GM18520 (cell line): ENCODE measurements at regions not wholly inside any gene's neighbourhood (a gene's known extent, or its start where the extent isn't known, plus 50 kb on each side); places are given as distances from the start of the nearest gene placed in this dataset.

Experiments
- ATAC-seq: cut with Tn5 transposase; IDR thresholded peaks from one replicate; pipeline ENCODE4 v1.9.1; 2021; ENCODE audit not compliant: unreplicated experiment

DNA sequence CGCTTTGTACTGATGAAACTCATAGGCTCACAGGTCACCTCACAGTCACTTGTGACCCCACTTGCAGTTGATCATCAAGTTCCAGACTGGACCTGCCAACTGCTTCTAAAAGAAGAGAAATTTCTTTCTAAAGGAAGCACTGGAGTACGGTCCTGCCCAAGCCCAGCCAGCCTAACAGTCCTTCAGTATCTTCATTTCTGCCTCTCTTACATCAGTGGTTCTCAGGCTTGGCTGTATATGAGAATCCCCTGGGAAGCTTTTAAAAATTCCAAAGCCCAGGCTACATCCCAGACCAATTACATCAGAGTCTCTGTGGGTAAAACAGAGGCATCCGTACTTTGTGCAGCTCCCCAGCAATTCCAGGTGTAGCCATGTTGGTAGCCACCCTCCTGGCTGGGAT, 282.1 kb downstream of the NFIB start:
- no peak for ATAC-seq

GRCh38 chr9:14031060-14031414, 282.9 kb downstream of the NFIB start:
- no peak for ATAC-seq

DNA sequence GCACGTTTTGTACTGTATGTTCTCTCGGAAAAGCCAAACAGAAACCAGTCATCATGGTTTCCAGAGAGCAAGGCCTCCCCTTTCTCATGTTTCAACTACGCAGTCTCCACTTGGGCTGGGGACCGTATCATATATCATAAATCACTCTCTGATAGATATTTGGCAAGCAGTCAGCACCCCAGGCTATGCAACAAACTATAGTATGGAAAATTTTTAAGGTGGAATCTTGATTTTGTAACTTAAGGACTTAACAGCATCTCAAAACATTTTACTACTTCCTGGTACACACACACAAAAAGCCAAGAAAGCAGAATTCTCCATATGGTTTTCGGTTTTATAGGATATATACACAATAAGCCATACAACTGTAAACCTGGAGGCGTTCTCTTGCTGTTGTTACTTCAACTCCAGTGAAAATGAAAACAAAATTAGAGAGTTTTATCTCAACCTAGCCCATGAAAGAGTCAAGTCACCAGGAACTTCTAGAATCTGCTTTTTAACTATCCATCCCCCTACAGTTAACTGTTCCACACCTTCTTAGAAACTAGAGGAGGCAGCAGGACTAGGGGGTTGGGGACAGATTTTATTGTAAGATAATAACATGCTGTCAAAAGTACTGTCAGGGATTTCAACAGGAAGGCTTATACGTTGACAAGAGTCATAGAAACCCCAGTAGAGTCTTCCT, 283.4 kb downstream of the NFIB start:
- ATAC-seq, result no peak

GRCh38 chr9:14029806-14030374, 284.1 kb downstream of the NFIB start:
- no peak for ATAC-seq

- no peak for ATAC-seq
Measured at GRCh38 chr9:14027116-14027800, 286.7 kb downstream of the NFIB start.

- no peak for ATAC-seq
Measured at GRCh38 chr9:14025741-14026140, 288.2 kb downstream of the NFIB start.

DNA sequence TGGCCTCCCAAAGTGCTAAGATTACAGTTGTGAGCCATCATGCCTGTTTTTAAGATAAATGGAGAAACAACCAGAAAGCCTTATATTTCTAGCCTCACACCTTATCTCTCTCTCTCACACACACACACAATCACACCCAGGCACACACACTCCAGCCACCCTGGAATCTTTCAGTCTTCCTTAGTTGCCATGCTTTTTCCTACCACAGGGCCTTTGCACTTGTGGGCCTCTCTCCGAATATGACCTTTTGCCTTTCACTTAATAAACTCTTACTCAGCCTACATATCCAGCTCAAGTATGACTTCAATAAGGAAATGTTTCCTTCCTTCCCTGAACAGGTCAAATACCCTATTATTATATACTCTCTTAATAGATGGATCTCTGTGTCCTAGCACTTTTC, 290.7 kb downstream of the NFIB start:
- ATAC-seq, result no peak

GRCh38 chr9:14021871-14022525, 291.9 kb downstream of the NFIB start:
- no peak for ATAC-seq

- no peak for ATAC-seq
Measured at GRCh38 chr9:14018081-14018480, 295.9 kb downstream of the NFIB start.

- ATAC-seq, result no peak
Measured at GRCh38 chr9:14014744-14015143, 299.2 kb downstream of the NFIB start.

GRCh38 chr9:14014218-14014617, 299.7 kb downstream of the NFIB start:
- ATAC-seq, result no peak

DNA sequence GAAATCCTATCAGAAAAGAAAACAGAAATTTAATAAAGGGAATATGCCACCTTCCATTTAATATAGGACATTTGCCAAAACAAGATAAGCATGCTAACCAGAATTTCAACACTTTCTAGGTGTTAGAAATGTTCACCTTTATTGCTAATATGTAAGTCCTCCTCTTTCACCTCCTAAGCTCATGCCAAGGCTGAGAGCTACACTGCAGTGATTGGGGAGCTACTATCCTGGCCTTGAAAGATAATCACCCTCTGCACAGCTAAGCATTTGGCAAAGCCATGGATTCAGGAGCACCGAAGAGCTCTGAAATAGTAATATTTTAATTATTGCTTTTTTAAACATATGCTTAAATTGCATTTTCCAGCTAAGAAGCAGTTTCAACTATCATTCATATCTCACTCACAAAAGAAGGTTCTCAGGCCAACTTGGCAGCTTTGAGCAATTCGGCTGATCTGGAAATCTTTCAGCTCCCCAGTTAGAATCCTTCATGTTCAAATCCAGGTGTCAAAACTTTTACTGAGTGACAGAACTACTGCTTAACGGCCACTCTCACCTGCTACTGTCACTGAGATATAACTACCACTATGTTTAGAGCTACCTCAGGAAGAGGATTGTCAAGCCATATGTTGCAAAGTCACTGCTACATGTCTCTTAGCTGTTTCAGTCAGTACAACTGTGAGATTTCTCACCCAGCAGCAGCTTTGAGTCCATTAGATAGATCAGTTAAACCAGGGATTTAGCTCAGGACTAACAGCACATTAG, 302.0 kb downstream of the NFIB start:
- ATAC-seq, result no peak

GRCh38 chr9:14007190-14007769, 306.7 kb downstream of the NFIB start:
- ATAC-seq, result no peak

DNA sequence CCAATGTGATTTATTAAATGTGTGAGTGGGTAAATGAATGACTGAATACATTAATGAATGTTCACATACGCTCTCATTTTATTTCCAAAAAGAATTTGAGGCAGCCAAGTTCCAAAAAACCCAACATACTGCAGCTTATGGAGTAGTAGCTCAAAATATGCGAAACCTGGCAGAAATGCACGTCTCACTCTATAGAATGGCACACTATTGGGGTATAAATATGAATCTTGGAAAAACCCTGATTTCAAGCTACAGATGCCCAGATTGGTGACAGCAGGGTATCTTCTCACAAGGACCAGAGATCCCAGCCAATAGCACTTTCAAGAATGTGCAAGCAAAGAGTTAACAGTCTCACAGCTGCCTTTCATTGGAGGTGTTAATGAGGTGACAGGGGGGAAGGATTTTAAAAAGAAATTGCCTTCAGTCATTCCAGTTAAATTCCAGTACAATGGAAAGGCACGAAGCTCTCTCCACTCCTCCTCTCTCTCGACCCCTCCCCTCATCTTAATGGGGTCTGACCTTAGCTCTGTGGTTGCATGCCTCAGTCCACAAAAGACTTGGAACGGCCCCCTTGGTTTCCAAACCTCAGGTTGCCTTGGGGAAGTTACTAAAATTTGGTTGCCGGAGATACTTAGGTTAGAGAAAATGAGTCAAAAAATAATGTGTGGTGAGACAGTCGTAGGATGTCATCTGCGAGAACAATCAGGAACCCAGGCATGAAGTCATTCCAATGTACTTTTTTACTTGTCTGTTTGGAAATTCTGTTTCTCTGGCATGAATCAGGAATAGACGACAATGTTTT, 307.4 kb downstream of the NFIB start:
- no peak for ATAC-seq

DNA sequence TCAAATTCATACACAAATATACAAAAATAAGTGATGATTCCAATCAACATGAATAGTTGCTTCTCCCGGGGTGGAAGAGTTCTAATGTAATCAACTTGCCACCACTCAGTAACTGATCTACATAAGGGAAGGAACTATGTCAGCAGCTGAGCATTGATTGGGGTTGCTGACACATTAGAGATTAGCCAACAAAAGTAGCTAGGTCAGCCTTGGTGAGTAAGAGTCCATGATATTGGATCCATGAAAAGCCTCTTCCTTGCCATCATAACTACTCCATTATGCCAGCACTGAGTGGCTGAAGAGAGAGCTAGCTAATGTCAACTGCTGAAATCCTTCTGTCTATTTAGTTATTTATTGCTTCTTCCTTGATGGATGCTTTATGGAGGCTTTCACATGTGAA, 309.8 kb downstream of the NFIB start:
- no peak for ATAC-seq

DNA sequence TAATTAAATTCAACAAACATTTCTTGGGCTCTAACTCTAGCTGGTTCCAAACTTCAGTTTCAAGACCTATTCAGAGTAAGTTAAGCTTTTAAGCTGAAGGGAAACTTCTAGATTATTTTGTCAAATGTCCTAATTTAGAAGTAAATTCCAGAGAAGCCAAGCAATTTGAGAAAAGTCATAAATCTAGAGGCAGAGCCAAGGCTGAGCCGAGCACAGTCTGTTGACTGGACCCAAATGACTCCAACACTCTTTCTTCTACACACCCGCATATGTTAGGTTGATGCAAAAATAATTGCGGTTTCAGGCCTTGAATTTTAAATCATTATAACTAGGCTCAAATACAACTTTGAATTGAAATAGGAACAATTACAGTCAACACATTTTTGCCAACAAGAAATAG, 319.7 kb downstream of the NFIB start:
- no peak for ATAC-seq

DNA sequence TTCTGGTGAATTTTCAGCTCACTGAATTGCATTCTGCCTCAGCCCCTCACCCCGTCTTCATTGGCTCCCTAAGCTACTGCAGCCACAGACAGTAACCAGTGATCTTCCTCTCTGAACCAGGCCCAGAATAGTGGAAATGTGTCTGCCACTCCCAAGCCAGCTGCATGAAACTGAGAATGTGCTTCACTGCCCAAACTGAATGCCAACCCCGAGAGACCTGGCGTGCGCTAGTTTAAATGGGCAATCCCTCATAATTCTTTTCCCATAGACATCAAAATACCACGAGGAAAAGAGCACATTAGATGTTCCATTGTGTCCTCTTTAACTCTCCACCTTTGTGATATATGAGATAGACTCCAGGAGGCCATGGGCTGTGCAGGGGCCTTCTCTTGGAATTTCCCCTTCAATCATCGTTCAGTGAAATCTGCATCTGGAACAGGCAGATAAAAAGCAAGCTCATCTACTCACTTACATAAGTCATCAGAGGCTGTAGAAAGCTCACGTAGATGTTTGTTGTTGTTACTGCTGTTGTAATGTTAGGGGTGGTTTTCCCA, 320.2 kb downstream of the NFIB start:
- no peak for ATAC-seq

DNA sequence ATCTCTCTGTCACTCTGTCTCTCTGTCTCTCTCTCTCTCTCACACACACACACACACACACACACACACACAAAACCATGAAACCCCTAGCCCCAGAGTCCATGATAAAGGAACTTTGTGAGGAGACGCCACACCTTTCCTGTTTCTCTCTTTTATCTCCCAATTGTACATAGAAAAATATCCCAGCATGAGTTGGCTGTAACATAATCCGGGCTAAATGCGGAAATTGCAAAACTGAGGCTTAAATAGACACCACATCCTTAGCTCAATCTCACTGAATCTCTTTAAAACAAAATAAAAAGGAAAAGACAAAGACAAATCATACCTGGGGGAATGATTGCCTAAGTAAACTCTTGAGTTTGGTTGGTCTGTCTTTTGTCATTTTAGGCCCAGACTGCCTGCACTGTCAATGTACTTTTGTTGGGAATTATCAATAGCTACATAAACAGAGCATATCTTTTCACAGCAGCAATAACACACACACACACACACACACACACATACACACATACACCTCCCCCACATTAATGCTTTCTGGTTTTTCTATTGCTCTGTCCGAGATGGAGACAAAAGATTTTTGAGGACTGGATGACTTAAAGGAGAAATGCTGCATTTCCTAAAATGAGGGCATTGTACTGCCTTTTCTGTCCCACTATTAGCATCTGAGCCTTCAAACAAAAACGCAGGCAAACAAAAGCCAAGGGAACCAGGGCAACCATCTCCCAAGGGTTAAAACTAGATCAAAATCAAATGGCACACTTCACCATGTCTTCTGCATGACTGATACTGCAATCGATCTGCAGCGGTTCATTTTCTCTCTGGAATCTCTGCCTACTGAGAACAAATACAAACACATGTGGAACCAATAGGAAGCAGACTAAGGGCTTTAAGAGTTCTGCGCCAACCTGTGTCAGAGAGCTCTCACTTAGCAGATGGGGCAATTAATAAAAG, 321.5 kb downstream of the NFIB start:
- no peak for ATAC-seq

- ATAC-seq, result no peak
Measured at GRCh38 chr9:13991395-13991794, 322.5 kb downstream of the NFIB start.
